ENCODE measurements at regions not wholly inside any gene's neighbourhood (a gene's known extent, or its start where the extent isn't known, plus 50 kb on each side); places are given as distances from the start of the nearest gene placed in this dataset.

- TF ChIP-seq, protein P1, sequence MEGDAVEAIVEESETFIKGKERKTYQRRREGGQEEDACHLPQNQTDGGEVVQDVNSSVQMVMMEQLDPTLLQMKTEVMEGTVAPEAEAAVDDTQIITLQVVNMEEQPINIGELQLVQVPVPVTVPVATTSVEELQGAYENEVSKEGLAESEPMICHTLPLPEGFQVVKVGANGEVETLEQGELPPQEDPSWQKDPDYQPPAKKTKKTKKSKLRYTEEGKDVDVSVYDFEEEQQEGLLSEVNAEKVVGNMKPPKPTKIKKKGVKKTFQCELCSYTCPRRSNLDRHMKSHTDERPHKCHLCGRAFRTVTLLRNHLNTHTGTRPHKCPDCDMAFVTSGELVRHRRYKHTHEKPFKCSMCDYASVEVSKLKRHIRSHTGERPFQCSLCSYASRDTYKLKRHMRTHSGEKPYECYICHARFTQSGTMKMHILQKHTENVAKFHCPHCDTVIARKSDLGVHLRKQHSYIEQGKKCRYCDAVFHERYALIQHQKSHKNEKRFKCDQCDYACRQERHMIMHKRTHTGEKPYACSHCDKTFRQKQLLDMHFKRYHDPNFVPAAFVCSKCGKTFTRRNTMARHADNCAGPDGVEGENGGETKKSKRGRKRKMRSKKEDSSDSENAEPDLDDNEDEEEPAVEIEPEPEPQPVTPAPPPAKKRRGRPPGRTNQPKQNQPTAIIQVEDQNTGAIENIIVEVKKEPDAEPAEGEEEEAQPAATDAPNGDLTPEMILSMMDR (IDR thresholded peaks at IDR 0.05; ENCODE audit: low read depth, low read length) = no peak
- no peak for TF ChIP-seq EZH2phosphoT487 (IDR thresholded peaks at IDR 0.05; ENCODE audit: low read depth)
Measured at GRCh38 chr10:36469585-36469984, 655.8 kb upstream of the ANKRD30A start.

Measured in OCI-LY3 (cell line).